Lung (tissue), 11 donors: ENCODE measurements at regions not wholly inside any gene's neighbourhood (a gene's known extent, or its start where the extent isn't known, plus 50 kb on each side); places are given as distances from the start of the nearest gene placed in this dataset.
A peak's percentile ranks its signal among the peaks of the same experiment; 100 is the strongest.

Experiments
- ATAC-seq: fragments of 200-7000 bp; cut with Tn5 transposase; one replicate; pipeline ENCODE4 v1.9.1; 2020; ENCODE audit warnings: moderate number of reproducible peaks; ENCODE audit not compliant: insufficient read depth, low FRiP score
- DNase-seq, 3 donors: peaks; one replicate each; pipeline ENCODE4 v3.0.0-alpha.2; 2013 to 2017
- H3K27ac ChIP-seq, 2 donors: one replicate each; pipeline ENCODE4 v1.5.1; 2013; ENCODE audit warnings: mild to moderate bottlenecking in 2 of 2, moderate library complexity in 2 of 2, control low read depth in 1 of 2, inconsistent platforms in 1 of 2, low read depth in 1 of 2, low read length in 1 of 2
- H3K27me3 ChIP-seq, 3 donors: one replicate each; pipeline ENCODE4 v1.5.1; 2013; ENCODE audit warnings: low read length in 2 of 3; ENCODE audit not compliant: control insufficient read depth in 3 of 3, insufficient read depth in 3 of 3
- H3K36me3 ChIP-seq, 4 donors: one replicate each; pipeline ENCODE4 v1.5.1; 2013; ENCODE audit warnings: low read length in 4 of 4, mild to moderate bottlenecking in 1 of 4, moderate library complexity in 1 of 4; ENCODE audit not compliant: control insufficient read depth in 4 of 4, insufficient read depth in 4 of 4
- H3K4me1 ChIP-seq, 5 donors: one replicate each; pipeline ENCODE4 v1.5.1; 2013; ENCODE audit warnings: low read length in 5 of 5, mild to moderate bottlenecking in 2 of 5, moderate library complexity in 1 of 5; ENCODE audit not compliant: control insufficient read depth in 5 of 5, insufficient read depth in 5 of 5
- H3K4me3 ChIP-seq: one replicate; pipeline ENCODE4 v1.5.1; 2013; ENCODE audit warnings: mild to moderate bottlenecking, control low read depth, moderate library complexity
- H3K9ac ChIP-seq, 2 donors: one replicate each; pipeline ENCODE4 v1.5.1; 2013; ENCODE audit warnings: low read length in 2 of 2, control low read depth in 1 of 2; ENCODE audit not compliant: insufficient read depth in 1 of 2
- H3K9me3 ChIP-seq, 4 donors: one replicate each; pipeline ENCODE4 v1.5.1; 2013; ENCODE audit warnings: low read length in 3 of 4, mild to moderate bottlenecking in 1 of 4, moderate library complexity in 1 of 4; ENCODE audit not compliant: control insufficient read depth in 4 of 4, insufficient read depth in 3 of 4
- CTCF ChIP-seq: IDR thresholded peaks from 2 replicates; pipeline ENCODE4 v1.5.1; 2012; ENCODE audit warnings: mild to moderate bottlenecking; ENCODE audit errors: control extremely low read depth, extremely low read depth
- WGBS, 2 donors: extraction: QIAGEN DNeasy Blood & Tissue Kit; methylation state at CpG; one replicate each; pipeline ENCODE4 v1.1.7; 2013; 5-methylcytosine and 5-hydroxymethylcytosine counted together
- donor health status: control.
- donor health status: control.
- donor health status: Bipolar disorder and iron deficiency.
- donor health status: healthy.
- donor health status: DM: yes; HTN: yes; CAD: no.

- Histone ChIP-seq H3K36me3 (no peaks in the 10 kb centered on the region), H3K9ac (no peak overlapping the region), H3K27ac (no peak overlapping the region), H3K4me3 (no peak overlapping the region), H3K4me1 (peaks cover 0 to 9% (median 0%) of the 10 kb centered on the region in 5 donors), H3K9me3 (peaks cover 0 to 12% (median under 1%) of the 10 kb centered on the region in 4 donors), H3K27me3 (peaks cover 0 to 15% (median 14%) of the 10 kb centered on the region in 3 donors)
- no peak for TF ChIP-seq CTCF
- WGBS, 2 donors = 69 to 75% methylated on average over 15 of the region's 15 CpGs
- DNase-seq (peak in 2 of 3 donors; percentile 7 to 32), ATAC-seq (no peak)
These were observed 317.7 kb upstream of the IRX4 start for GRCh38 chr5:2200261-2200950.

- Histone ChIP-seq H3K4me3 (no peak overlapping the region), H3K4me1 (peaks cover 0 to 9% (median 0%) of the 10 kb centered on the region in 5 donors), H3K9me3 (peaks cover 0 to 18% (median 4%) of the 10 kb centered on the region in 4 donors), H3K27me3 (peaks cover 0 to 15% (median 14%) of the 10 kb centered on the region in 3 donors), H3K36me3 (no peaks in the 10 kb centered on the region), H3K27ac (no peak overlapping the region), H3K9ac (no peak overlapping the region)
- 81 to 90% methylated on average over 14 of the region's 14 CpGs for WGBS, 2 donors
- no peak for TF ChIP-seq CTCF
- ATAC-seq (no peak), DNase-seq (no peak)
These were observed 317.0 kb upstream of the IRX4 start for GRCh38 chr5:2199697-2200096.

GRCh38 chr5:2196989-2197619 lies 314.4 kb upstream of the IRX4 start:
- peak in 1 of 3 donors; percentile 42 for DNase-seq
- ATAC-seq = no peak

More at GRCh38 chr5:2196989-2197619, 314.4 kb upstream of the IRX4 start:
- H3K36me3 ChIP-seq = no peaks in the 10 kb centered on the region
- H3K9me3 ChIP-seq = peaks cover 0 to 22% (median 4%) of the 10 kb centered on the region in 4 donors
- peaks cover 0 to 9% (median 0%) of the 10 kb centered on the region in 5 donors for H3K4me1 ChIP-seq
- H3K27me3 ChIP-seq = peaks cover 0 to 15% (median 14%) of the 10 kb centered on the region in 3 donors
- no peak for TF ChIP-seq CTCF
- no peak overlapping the region for H3K4me3 ChIP-seq
- H3K27ac ChIP-seq = no peak overlapping the region
- H3K9ac ChIP-seq = no peak overlapping the region
- 63 to 71% methylated on average over 18 of the region's 18 CpGs for WGBS, 2 donors
